GM18507 (cell line): ENCODE measurements at regions not wholly inside any gene's neighbourhood (a gene's known extent, or its start where the extent isn't known, plus 50 kb on each side); places are given as distances from the start of the nearest gene placed in this dataset.
A peak's percentile ranks its signal among the peaks of the same experiment; 100 is the strongest.

Experiments
- DNase-seq: peaks from one replicate; pipeline ENCODE4 v3.0.0; 2011; ENCODE audit warnings: low read depth; ENCODE audit not compliant: insufficient read length; ENCODE audit errors: extremely low spot score
- FAIRE-seq: peaks from 2 replicates; lab custom pipeline; 2011; peaks lifted over from hg19 to GRCh38; lab: Jason Lieb, UNC

DNA sequence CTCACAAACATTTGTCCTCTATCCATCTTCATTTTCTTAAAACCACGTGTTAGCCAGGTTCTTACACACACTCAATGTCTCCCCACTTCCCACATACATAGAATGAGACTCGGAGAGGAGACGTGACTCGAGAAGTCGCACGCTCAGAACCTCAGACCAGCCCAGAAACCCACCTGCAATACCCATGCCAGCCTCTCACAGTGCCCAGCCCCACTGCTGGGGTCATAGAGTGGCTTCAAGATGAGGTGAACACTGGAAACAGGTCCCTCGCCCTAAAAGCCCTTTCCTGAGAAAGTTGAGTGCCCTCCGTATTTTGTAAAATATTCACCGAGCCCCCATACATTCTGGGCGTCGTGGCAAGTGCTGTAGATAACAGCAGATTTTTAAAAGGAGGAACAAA is 487.4 kb downstream of the EIPR1 start:
- no peak for DNase-seq
- no peak for FAIRE-seq

DNA sequence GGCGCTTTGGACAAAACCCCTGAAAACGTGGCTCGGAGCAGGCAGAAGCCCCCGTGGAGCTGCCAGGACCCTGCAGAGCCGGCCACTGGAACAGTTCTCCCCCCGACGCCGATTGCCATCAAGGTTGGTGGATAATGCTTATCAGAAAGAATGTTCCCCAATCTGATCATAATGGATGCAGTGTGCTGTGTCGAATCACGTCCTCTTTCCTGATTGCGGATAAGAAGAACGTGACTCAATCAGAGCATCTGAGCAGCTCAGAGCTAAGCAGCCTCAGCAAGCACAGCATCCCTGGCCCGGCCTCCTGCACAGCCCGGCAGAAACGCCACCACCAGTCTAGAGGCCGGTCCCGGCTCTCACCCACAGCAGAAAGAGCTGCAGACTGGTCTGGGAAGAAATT is 488.0 kb downstream of the EIPR1 start:
- FAIRE-seq (no peak), DNase-seq (no peak)

DNA sequence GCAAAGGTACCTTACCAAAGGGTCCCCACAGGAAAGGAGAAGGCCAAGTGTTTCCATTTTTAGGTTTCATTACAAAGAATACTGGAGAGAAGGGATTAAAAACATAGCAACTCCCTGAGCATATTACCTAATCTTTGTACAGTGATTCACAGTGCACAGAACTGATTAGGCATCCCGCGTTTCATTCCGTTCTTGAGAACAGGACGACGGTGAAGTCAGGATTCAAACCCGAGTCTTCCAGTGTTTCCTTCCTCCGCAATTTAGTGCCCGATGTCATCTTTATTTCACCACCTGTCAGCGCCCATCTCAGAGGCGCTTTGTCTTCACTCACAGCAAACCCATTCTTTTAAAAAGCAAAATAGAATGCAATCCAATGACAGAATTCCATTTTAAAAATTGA is 488.5 kb downstream of the EIPR1 start:
- FAIRE-seq (no peak), DNase-seq (no peak)

DNA sequence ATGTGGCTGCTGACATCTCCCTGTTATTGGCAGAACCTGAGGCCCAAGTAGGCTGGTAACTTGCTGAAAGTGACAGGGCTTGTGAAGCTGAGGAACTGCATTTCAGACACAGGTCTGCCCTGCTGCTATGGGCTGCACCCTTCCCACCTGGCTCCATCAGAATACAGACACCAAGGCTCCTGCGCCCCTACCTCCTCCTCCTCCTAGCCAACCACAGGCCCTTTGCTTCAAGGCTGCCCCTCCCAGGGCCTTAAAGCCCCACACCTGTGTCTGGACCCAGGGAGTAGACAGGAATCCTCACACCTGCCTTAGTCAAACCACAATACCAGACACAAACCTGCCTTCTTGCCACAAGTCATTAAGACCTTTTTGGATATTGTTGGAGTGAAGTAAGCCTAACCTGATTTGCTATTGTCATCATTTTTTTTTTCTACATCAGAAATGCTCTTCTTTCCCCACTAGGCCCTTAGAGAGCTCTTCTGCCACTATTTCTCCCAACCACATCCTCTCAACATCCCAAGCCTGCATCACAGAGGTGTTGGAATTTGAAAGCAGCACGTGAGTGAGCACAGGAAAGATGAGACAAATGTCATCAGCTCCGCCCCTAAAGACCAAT is 489.7 kb downstream of the EIPR1 start:
- FAIRE-seq (no peak), DNase-seq (no peak)

DNA sequence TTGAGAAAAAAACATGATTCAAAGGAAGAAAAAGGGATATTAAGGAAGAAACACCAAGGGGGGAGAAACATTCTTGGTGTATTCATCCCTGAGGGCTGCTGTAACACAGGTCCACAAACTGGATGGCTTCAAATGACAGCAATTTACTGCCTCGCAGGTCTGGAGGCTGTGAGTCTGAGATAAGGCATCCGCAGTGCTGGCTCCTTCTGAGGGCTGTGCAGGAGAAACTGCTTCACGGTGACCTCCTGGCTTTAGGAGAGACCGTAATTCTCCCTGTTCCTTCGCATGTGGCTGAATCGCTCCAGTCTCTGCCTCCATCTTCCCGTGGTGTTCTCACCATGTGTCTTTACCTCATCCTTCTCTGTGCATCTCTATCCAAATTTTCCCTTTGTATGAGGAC is 490.7 kb downstream of the EIPR1 start:
- no peak for FAIRE-seq
- no peak for DNase-seq

DNA sequence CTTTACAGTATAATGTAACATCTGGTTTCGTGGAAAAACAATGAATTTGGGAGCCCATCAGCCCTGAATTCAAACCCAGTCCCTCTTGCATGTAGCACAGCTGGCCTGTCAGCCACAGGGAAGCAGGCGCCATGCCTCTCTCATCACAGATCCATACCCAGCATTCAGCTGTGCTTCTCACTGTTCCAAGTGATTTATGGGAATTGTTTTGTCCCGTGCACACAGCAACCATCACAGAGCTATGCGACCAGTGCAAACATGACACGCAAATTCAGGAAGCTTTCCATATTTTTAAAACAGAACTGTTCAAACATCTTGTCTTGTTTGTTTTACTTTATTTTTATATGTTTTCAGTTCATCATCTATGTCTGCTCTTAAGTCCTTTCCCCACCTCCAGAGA is 496.1 kb downstream of the EIPR1 start:
- FAIRE-seq (no peak), DNase-seq (no peak)

DNA sequence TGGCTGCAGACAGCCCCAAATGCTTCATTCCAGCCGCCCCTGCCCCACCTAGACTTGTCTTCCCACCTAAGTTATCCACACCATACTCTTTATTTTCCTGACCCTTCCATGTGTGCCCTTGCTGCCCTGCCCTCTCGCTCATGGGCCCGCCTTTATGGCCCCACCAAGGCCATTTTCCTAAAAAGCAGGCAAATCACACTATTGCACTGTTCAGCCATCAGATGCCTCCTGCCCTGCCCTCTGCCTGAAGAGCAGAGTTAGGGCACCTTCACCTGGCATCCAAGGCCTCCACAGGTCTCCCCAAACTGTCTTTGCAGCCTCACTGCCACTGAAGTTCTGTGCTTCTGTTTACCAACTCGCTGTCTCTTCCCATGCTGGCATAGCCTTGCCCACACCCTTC is 496.7 kb downstream of the EIPR1 start:
- no peak for FAIRE-seq
- no peak for DNase-seq

DNA sequence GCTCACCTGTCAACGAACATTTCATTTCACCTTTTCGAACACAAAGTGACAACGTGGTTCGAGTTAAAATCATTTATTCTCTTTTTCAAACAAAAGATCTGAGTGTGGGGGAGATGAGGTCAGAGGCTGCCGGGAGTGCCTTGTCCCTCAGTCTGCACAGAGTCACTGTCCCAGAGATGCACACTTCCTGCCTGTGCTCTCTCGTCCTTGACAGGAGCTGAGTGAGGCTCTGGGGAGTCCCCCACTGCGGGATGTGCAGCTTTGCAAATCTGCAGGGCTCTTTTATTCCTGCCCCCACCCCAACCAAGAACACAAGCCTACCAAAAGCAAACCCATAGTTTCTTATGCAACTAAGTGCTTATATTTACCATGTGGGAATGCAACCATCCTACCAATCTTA is 497.8 kb downstream of the EIPR1 start:
- FAIRE-seq = peak; percentile 93
- DNase-seq = peak; percentile 36

DNA sequence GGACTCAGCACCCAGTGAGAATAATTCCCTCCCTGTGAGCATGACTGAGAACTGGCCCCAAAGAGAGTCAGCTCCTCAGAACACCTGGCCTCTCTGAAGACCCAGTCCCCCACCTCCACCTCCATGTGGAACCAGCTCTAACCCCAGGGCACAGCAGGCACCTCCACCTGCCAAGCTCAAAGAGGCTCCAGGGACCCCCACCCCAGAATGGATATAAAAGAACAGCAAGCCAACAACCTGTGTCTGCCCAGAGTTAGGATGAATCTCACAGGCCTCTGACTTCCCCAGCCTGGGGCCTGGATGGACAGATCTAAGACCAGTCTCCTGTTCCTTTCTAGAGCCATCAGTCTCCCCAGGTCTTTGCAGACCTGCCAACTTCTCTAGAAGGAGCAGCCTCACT is 498.5 kb downstream of the EIPR1 start:
- DNase-seq = no peak
- no peak for FAIRE-seq

DNA sequence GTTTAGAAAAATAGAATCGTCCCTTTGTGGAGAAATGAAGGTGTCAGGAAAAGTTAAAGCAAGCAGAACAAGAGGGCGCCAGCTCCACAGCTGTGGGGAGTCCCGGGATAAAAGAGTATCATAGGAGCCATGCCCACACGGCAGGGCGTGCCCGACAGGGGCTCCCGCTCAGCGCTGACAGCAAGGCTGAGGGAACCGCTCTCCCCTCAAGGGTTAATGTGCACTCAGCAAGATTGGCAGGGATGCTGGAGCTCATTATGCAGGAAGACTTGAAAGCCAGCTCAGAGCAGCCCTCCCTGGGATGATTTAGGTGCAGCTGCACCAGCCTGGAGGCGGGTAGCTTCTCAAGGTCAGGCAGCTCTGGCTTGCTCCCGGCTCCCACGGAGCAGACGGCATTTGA is 500.2 kb downstream of the EIPR1 start:
- FAIRE-seq (no peak), DNase-seq (no peak)

DNA sequence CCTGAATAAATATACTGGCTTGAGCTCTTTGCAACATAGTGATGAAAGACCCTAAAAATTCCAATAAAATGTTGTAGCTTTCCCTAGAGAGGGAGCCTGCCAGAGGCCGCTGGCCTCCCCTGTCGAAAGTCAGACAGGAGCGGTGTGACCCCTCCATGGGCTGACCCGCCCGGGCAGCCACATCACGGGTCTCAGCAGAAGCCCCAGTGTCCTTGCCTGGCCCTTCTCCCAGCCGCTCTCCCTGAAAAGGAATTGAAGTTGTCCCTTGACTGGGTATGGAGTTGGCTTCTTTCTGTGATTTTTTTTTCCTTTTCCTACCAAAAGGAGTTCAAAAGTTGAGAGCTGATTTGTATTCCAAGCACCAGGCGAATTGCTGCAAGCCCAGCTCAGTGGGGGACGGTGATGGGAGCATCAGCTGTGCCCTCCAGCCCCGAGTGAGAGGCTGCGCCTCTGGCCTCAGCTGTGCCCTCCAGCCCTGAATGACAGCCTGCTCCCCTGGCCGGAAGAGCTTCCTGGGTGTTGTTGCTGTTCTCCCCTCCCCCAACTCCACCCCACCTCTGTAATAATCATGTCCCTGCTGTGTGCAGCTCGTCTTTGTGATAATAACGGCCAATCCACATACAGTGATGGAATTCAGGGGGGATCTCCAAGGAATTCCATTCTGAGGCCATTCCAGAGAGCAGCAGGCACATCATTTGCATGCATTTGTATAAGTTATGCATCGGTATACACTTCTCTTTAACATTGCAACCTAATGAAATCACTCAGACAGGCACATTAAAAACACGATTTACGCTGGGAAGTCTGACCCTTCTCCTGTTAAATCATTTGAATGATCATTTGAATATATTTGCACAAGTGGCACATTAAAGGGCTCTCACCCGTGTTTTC is 501.0 kb downstream of the EIPR1 start:
- FAIRE-seq (no peak), DNase-seq (no peak)

DNA sequence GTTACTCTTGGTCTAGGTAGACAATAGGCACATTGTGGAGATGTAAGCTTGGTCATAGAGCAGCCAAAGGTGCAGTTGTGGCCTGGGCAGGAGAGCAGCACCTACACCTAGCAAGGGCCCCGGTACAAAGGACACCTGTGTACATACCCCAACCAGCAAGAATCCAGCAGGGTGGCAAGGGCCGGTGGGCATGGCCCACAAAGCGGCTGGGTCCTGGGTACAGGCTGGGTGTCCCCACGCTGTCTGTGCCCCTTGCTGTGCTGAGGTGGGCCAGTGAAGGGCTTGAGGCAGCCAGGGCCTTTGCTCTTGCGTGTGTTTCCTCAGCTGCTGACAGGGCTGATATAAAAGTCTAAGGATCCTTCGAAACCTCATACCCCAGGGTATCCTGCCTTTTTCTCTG is 501.8 kb downstream of the EIPR1 start:
- DNase-seq (no peak), FAIRE-seq (no peak)

DNA sequence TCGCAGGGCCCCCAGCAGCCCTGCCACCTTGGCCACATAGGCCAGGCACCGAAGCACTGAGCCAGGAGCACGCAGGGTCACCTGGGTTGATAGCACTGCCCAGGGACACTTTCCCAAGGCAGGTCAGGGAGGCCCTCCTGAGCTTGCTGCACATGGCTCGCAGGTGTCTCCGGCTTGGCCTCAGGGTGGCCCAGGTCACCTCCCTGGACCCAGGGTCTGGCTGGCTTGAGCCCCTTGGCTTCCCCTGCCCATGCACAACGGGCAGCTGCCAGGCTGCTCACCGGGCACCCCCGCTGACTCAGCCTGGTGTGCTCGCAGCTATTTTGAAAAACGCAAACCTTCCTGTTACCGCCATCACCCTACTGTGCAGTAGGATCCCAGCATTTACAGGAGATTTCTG is 502.3 kb downstream of the EIPR1 start:
- DNase-seq (no peak), FAIRE-seq (no peak)

DNA sequence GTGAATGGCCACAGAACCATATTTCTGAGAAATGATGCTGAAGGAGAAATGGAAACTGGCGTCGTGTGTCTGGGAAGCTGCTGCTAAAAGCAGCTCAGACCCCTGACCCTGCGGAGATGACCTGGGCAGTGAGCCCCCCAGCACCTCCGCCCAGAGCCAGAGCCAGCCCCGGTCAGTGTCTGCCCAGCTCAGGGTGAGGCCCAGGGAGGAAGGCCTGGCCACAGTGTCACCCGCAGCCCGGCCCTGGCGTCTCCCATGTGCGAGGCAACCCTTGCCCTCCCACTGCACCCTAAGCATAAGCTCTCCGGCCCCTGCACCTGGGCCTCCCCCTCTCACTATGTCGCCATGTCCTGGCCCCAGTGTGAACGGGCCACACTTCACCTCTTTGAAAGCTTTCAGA is 502.8 kb downstream of the EIPR1 start:
- FAIRE-seq (no peak), DNase-seq (no peak)

DNA sequence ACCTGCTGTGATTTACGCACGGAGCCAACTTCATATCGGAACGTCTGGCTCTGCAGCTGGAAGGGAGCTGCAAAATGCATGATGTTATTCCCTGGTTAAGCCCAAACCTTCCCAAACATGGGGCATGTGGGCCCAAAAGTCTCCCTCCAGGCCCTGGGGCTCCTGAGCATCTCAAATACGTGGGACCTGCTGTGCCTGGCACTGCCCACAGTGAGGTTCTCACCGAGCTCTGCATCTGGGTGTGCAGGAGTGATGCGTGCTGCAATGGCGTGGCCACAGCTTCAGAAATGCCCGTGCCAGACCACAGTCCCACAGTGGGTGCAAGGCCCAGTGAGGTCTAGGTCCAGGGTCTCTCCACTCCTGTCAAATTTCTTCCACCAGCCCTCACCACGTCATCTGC is 503.3 kb downstream of the EIPR1 start:
- no peak for DNase-seq
- FAIRE-seq = no peak

DNA sequence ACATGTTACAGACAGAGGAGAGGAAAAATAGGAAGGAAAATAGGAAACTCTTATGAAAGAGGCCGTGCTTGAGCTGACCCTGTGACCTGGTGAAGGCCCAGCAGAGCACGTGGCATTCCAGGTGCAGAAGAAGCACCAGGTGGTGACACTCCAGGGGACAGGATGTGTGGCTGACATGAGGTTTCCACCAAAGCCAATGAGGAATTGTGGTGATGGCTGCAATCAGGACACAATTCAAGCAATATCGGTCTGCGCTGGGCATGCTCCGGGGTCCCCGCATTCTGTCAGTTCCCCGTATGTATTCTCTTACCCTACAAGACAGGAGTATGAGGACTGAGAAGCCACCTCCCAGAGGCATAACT is 504.2 kb downstream of the EIPR1 start:
- DNase-seq = no peak
- FAIRE-seq = no peak

DNA sequence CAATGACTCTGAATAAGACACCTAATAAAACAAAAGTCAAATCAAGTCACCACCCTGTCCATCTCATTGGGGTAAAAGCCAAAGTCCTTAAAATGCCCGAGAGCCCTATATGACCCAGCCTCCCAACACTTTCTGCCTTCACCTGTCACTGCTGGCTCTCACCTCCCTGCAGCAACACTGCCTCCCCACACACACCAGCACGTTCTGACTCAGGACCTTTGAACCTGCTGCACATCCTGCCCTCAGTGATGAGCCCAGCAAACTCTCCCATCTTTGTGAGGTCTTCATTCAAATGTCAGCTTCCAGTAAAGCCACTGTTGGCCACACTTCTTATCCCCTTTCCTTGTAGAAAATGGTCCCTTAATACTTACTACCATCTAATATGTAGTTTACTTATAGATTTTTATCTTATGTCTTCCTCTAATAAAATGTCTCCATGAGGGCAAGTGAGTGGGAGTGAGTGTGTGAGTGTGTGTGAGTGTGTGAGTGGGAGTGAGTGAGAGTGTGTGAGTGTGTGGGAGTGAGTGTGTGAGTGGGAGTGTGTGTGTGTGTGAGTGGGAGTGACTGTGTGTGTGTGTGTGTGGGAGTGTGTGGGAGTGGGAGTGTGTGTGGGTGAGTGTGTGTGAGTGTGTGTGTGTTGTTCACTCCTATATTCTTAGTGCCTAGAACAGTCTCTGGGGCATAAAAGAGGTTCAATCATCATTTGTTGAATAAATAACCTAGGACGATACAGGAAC is 504.7 kb downstream of the EIPR1 start:
- DNase-seq (no peak), FAIRE-seq (no peak)

DNA sequence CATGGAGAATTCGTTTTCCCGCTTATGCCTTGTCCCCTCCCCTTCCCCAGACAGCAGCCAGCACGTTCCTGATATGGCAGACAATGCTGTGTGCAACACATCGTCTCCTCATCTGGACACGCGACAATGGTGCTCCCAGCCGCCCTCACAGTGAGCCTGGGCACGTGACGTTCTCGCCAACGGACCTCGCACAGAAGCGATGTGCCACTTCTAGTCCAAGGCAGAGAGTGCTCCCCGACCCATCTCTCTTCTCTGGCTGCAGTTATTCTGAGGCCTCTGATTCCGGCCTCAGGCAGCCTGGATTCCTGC is 505.4 kb downstream of the EIPR1 start:
- no peak for FAIRE-seq
- no peak for DNase-seq

DNA sequence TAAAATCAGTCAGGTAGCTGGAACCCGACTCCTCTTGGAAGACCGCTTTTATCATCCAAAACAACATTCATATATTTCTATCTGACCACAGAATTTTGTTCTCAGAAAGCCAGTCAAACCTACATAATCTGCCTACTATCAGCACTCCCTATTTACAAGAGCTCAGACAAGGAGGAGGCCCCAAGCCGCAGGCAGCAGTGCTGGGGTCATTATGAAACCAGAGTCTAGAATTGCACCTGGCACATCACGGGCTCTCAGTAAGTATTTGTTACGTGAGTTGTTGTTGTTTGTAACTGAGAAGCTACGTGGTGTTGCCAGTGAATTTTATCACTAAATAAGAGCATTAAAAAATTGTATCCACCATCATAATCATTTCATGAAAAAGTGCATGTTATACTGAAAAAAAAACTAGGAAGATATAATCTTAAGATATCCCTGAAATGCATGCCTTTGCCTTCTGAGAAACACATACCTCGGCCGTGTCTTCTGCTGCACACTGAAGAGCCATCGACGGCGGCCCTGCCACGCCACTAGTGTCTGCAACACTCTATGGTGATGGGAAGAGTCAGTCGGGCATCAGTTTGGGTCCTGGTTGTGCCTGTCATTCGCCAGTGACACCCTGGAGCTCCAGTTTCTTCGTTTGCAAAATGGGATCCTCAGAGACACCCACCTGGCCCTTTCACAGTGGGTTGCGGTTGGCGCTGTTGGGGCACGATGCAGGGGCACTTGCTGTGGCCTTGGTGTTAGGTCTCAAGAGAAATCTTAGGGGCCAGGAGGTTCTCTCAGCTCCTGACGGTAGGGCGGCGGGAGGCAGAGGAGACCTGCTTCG is 505.9 kb downstream of the EIPR1 start:
- FAIRE-seq (no peak), DNase-seq (no peak)

DNA sequence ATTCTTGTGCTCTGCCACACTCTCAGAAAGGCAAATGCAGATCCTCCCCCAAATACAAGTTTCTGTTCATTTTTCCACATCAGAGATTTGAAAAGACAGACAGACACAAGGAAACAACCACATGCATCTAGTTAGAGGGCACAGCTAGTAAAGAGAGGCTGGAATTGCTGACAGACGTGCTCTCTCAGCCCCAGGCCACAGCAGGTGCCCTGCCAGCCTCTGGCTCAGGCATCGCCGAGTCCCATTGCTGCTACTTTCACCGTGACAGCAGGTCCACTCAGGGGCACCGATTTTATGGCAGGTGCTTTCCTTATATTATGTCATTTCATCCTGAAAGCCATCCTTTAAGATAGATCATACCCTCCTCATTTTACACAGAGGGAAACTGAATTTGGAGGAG is 507.5 kb downstream of the EIPR1 start:
- FAIRE-seq (no peak), DNase-seq (no peak)
